ENCODE measurements at regions not wholly inside any gene's neighbourhood (a gene's known extent, or its start where the extent isn't known, plus 50 kb on each side); places are given as distances from the start of the nearest gene placed in this dataset.

- no peaks in the 10 kb centered on the region for H3K27me3 ChIP-seq (ENCODE audit: insufficient read depth, poor library complexity, severe bottlenecking)
- no peak for TF ChIP-seq REST (IDR thresholded peaks at IDR 0.05; ENCODE audit: insufficient replicate concordance, low read depth)
- no peak for TF ChIP-seq POLR2AphosphoS5 (IDR thresholded peaks at IDR 0.05; ENCODE audit: low read depth)
- no peak overlapping the region for H3K4me3 ChIP-seq (replicated peaks; ENCODE audit: insufficient read depth, low read length)
- H3K27ac ChIP-seq (replicated peaks), result no peak overlapping the region
- DNase-seq (ENCODE audit: low read depth in 1 of 2, low spot score in 1 of 2), result no peak
Observed at GRCh38 chr20:39381595-39381994, 419.5 kb downstream of the DHX35 start.

GRCh38 chr20:39378776-39379175 is 416.6 kb downstream of the DHX35 start:
- no peak overlapping the region for H3K4me3 ChIP-seq (replicated peaks; ENCODE audit: insufficient read depth, low read length)
- H3K27me3 ChIP-seq (ENCODE audit: insufficient read depth, poor library complexity, severe bottlenecking), result no peaks in the 10 kb centered on the region
- DNase-seq (ENCODE audit: low read depth in 1 of 2, low spot score in 1 of 2), result no peak
- TF ChIP-seq CTCF (IDR thresholded peaks at IDR 0.05; ENCODE audit: insufficient read depth, low read length), result no peak
- TF ChIP-seq POLR2AphosphoS5 (IDR thresholded peaks at IDR 0.05; ENCODE audit: low read depth), result no peak
- TF ChIP-seq GABPA (IDR thresholded peaks at IDR 0.05; ENCODE audit: low read depth), result no peak
- TF ChIP-seq REST (IDR thresholded peaks at IDR 0.05; ENCODE audit: insufficient replicate concordance, low read depth), result no peak
- no peak for TF ChIP-seq SPI1 (IDR thresholded peaks at IDR 0.05; ENCODE audit: borderline replicate concordance, low read depth)
- H3K27ac ChIP-seq (replicated peaks), result no peak overlapping the region

- Histone ChIP-seq H3K27ac (replicated peaks) (no peak overlapping the region), H3K27me3 (ENCODE audit: insufficient read depth, poor library complexity, severe bottlenecking) (no peaks in the 10 kb centered on the region), H3K4me3 (replicated peaks; ENCODE audit: insufficient read depth, low read length) (no peak overlapping the region)
- TF ChIP-seq CTCF (IDR thresholded peaks at IDR 0.05; ENCODE audit: insufficient read depth, low read length) (no peak), GABPA (IDR thresholded peaks at IDR 0.05; ENCODE audit: low read depth) (no peak), SPI1 (IDR thresholded peaks at IDR 0.05; ENCODE audit: borderline replicate concordance, low read depth) (no peak), REST (IDR thresholded peaks at IDR 0.05; ENCODE audit: insufficient replicate concordance, low read depth) (no peak), POLR2AphosphoS5 (IDR thresholded peaks at IDR 0.05; ENCODE audit: low read depth) (no peak)
- DNase-seq (ENCODE audit: low read depth in 1 of 2, low spot score in 1 of 2), result no peak
Observed at GRCh38 chr20:39376788-39377187, 414.6 kb downstream of the DHX35 start.

GRCh38 chr20:39364320-39364719 is 402.2 kb downstream of the DHX35 start:
- no peak for DNase-seq (ENCODE audit: low read depth in 1 of 2, low spot score in 1 of 2)
- H3K27ac ChIP-seq (replicated peaks), result no peak overlapping the region
- H3K4me3 ChIP-seq (replicated peaks; ENCODE audit: insufficient read depth, low read length), result no peak overlapping the region
- no peaks in the 10 kb centered on the region for H3K27me3 ChIP-seq (ENCODE audit: insufficient read depth, poor library complexity, severe bottlenecking)
- TF ChIP-seq POLR2AphosphoS5 (IDR thresholded peaks at IDR 0.05; ENCODE audit: low read depth), result no peak
- TF ChIP-seq CTCF (IDR thresholded peaks at IDR 0.05; ENCODE audit: insufficient read depth, low read length), result no peak
- TF ChIP-seq GABPA (IDR thresholded peaks at IDR 0.05; ENCODE audit: low read depth), result no peak
- TF ChIP-seq REST (IDR thresholded peaks at IDR 0.05; ENCODE audit: insufficient replicate concordance, low read depth), result no peak
- TF ChIP-seq SPI1 (IDR thresholded peaks at IDR 0.05; ENCODE audit: borderline replicate concordance, low read depth), result no peak
